IPS DF 4.7 (cell line): ENCODE measurements at regions not wholly inside any gene's neighbourhood (a gene's known extent, or its start where the extent isn't known, plus 50 kb on each side); places are given as distances from the start of the nearest gene placed in this dataset.

Source experiments
- DNase-seq: peaks from one replicate; pipeline ENCODE4 v3.0.0-alpha.2; 2013; ENCODE audit warnings: low spot score; ENCODE audit errors: extremely low read depth

- no peak for DNase-seq
Measured at GRCh38 chr16:59195242-59195641, 461.1 kb upstream of the GOT2 start.

- no peak for DNase-seq
Measured at GRCh38 chr16:59193637-59194036, 459.5 kb upstream of the GOT2 start.

GRCh38 chr16:59192551-59193199 lies 458.6 kb upstream of the GOT2 start:
- no peak for DNase-seq

GRCh38 chr16:59190731-59191130 lies 456.6 kb upstream of the GOT2 start:
- DNase-seq = no peak

- DNase-seq = no peak
Measured at GRCh38 chr16:59188029-59188428, 453.9 kb upstream of the GOT2 start.

GRCh38 chr16:59181821-59182420 lies 447.8 kb upstream of the GOT2 start:
- no peak for DNase-seq

- DNase-seq = no peak
Measured at GRCh38 chr16:59180083-59180476, 446.0 kb upstream of the GOT2 start.

- DNase-seq = no peak
Measured at GRCh38 chr16:59179446-59180082, 445.4 kb upstream of the GOT2 start.

- no peak for DNase-seq
Measured at GRCh38 chr16:59173408-59173831, 439.3 kb upstream of the GOT2 start.

- DNase-seq = peak; percentile 44
Measured at GRCh38 chr16:59170099-59170712, 436.1 kb upstream of the GOT2 start.

- no peak for DNase-seq
Measured at GRCh38 chr16:59169168-59169567, 435.1 kb upstream of the GOT2 start.

- DNase-seq = no peak
Measured at GRCh38 chr16:59168461-59169114, 434.5 kb upstream of the GOT2 start.

GRCh38 chr16:59164461-59164860 lies 430.3 kb upstream of the GOT2 start:
- DNase-seq = no peak

GRCh38 chr16:59163371-59164055 lies 429.4 kb upstream of the GOT2 start:
- no peak for DNase-seq

- no peak for DNase-seq
Measured at GRCh38 chr16:59161679-59162078, 427.6 kb upstream of the GOT2 start.

GRCh38 chr16:59154295-59154694 lies 420.2 kb upstream of the GOT2 start:
- no peak for DNase-seq

GRCh38 chr16:59148769-59149155 lies 414.6 kb upstream of the GOT2 start:
- DNase-seq = no peak

- DNase-seq = no peak
Measured at GRCh38 chr16:59148056-59148768, 414.1 kb upstream of the GOT2 start.

- no peak for DNase-seq
Measured at GRCh38 chr16:59146140-59146539, 412.0 kb upstream of the GOT2 start.

GRCh38 chr16:59144841-59145240 lies 410.7 kb upstream of the GOT2 start:
- no peak for DNase-seq

- DNase-seq = no peak
Measured at GRCh38 chr16:59144326-59144725, 410.2 kb upstream of the GOT2 start.
